ENCODE measurements at regions not wholly inside any gene's neighbourhood (a gene's known extent, or its start where the extent isn't known, plus 50 kb on each side); places are given as distances from the start of the nearest gene placed in this dataset.

- TF ChIP-seq POLR2A (IDR thresholded peaks at IDR 0.05) (no peak), POLR2AphosphoS5 (IDR thresholded peaks at IDR 0.05) (no peak), CTCF (IDR thresholded peaks at IDR 0.05) (no peak)
These were observed 564.4 kb upstream of the LUZP2 start for GRCh38 chr11:23932485-23932898.

Measured in stomach (tissue), 4 donors.